WERI-Rb-1 (cell line): ENCODE measurements at regions not wholly inside any gene's neighbourhood (a gene's known extent, or its start where the extent isn't known, plus 50 kb on each side); places are given as distances from the start of the nearest gene placed in this dataset.

Experiments used
- DNase-seq: peaks from one replicate; pipeline ENCODE4 v3.0.0-alpha.2; 2020
- H3K27ac ChIP-seq: fragments of 250-450 bp; sonication (Bioruptor Pico); 2 replicates; pipeline ENCODE4 v1.5.1; 2020; ENCODE audit warnings: mild to moderate bottlenecking, moderate library complexity
- H3K27me3 ChIP-seq: fragments of 250-450 bp; sonication (Bioruptor Pico); 2 replicates; pipeline ENCODE4 v1.5.1; 2021; ENCODE audit warnings: mild to moderate bottlenecking, low read depth, moderate library complexity; ENCODE audit not compliant: insufficient read depth, severe bottlenecking
- H3K36me3 ChIP-seq: fragments of 250-450 bp; sonication (Bioruptor Pico); 2 replicates; pipeline ENCODE4 v1.5.1; 2020; ENCODE audit warnings: mild to moderate bottlenecking, moderate library complexity
- H3K4me3 ChIP-seq: 2 replicates; pipeline ENCODE4 v1.5.1; 2011; ENCODE audit warnings: low read depth, mild to moderate bottlenecking, control low read depth, low read length
- H3K9me3 ChIP-seq: fragments of 250-450 bp; sonication (Bioruptor Pico); 2 replicates; pipeline ENCODE4 v1.5.1; 2021; ENCODE audit warnings: mild to moderate bottlenecking, moderate library complexity; ENCODE audit not compliant: severe bottlenecking
- TF ChIP-seq, protein P1 (sequence below): IDR thresholded peaks from 2 replicates; pipeline ENCODE4 v1.5.1; 2011; ENCODE audit warnings: low read depth, mild to moderate bottlenecking, control low read depth, inconsistent platforms, low read length

- DNase-seq, result no peak
- H3K4me3 ChIP-seq, result no peak overlapping the region
- peaks cover 7% of the 10 kb centered on the region for H3K27me3 ChIP-seq
- TF ChIP-seq, protein P1, sequence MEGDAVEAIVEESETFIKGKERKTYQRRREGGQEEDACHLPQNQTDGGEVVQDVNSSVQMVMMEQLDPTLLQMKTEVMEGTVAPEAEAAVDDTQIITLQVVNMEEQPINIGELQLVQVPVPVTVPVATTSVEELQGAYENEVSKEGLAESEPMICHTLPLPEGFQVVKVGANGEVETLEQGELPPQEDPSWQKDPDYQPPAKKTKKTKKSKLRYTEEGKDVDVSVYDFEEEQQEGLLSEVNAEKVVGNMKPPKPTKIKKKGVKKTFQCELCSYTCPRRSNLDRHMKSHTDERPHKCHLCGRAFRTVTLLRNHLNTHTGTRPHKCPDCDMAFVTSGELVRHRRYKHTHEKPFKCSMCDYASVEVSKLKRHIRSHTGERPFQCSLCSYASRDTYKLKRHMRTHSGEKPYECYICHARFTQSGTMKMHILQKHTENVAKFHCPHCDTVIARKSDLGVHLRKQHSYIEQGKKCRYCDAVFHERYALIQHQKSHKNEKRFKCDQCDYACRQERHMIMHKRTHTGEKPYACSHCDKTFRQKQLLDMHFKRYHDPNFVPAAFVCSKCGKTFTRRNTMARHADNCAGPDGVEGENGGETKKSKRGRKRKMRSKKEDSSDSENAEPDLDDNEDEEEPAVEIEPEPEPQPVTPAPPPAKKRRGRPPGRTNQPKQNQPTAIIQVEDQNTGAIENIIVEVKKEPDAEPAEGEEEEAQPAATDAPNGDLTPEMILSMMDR, result no peak
- no peak overlapping the region for H3K27ac ChIP-seq
- H3K36me3 ChIP-seq, result no peaks in the 10 kb centered on the region
- no peaks in the 10 kb centered on the region for H3K9me3 ChIP-seq
Observed at GRCh38 chr6:137701942-137702341, 165.1 kb upstream of the TNFAIP3 start.

DNA sequence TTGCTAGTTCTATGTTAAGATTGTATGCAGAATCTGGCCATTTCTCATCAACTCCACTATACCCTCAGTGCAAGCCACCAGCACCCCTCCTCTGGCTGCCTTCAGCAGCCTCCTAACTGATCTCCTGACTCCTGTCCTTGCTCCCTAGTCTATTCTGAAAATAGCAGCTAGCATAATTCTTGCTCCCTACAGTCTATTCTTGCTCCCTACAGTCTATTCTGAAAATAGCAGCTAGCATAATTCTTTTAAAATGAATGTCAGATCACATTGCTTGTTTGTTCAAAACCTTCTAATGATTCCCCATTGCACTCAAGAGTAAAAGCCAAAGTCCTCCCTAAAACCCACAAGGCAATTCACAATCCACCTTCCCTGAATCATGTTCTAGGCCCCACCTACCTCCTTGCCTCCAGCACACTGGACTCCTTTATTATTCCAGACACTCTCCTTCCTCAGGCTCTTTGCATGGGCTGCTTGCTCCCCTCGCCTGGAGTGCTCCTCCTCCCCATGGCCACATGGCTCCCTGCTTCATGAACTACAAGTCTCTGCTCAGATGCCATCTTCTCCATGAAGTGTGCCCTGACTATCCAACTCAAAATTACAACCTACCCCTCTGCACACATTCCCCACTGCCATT lies 164.2 kb upstream of the TNFAIP3 start:
- Histone ChIP-seq H3K4me3 (no peak overlapping the region), H3K9me3 (no peaks in the 10 kb centered on the region), H3K36me3 (no peaks in the 10 kb centered on the region), H3K27me3 (peaks cover 12% of the 10 kb centered on the region), H3K27ac (no peak overlapping the region)
- no peak for DNase-seq
- TF ChIP-seq, protein P1, result no peak

GRCh38 chr6:137704802-137705159 lies 162.3 kb upstream of the TNFAIP3 start:
- Histone ChIP-seq H3K27ac (no peak overlapping the region), H3K27me3 (peaks cover 12% of the 10 kb centered on the region), H3K9me3 (no peaks in the 10 kb centered on the region), H3K36me3 (no peaks in the 10 kb centered on the region), H3K4me3 (no peak overlapping the region)
- TF ChIP-seq, protein P1, result no peak
- DNase-seq, result no peak

GRCh38 chr6:137705160-137706082 lies 161.6 kb upstream of the TNFAIP3 start:
- H3K9me3 ChIP-seq, result no peaks in the 10 kb centered on the region
- H3K4me3 ChIP-seq, result no peak overlapping the region
- H3K27ac ChIP-seq, result no peak overlapping the region
- H3K27me3 ChIP-seq, result peaks cover 12% of the 10 kb centered on the region
- DNase-seq, result peak; percentile 47
- TF ChIP-seq, protein P1, result peak; percentile 69
- H3K36me3 ChIP-seq, result no peaks in the 10 kb centered on the region

- TF ChIP-seq, protein P1, result no peak
- Histone ChIP-seq H3K4me3 (no peak overlapping the region), H3K27me3 (peaks cover 12% of the 10 kb centered on the region), H3K9me3 (no peaks in the 10 kb centered on the region), H3K27ac (no peak overlapping the region), H3K36me3 (no peaks in the 10 kb centered on the region)
- no peak for DNase-seq
Observed at GRCh38 chr6:137706083-137706750, 160.8 kb upstream of the TNFAIP3 start.
